ENCODE measurements at regions not wholly inside any gene's neighbourhood (a gene's known extent, or its start where the extent isn't known, plus 50 kb on each side); places are given as distances from the start of the nearest gene placed in this dataset.
"Not testable (repeated sequence)": the region's sequence is repeated elsewhere in the genome, so short reads cannot be mapped to it uniquely, and the experiment has no call there.

DNA sequence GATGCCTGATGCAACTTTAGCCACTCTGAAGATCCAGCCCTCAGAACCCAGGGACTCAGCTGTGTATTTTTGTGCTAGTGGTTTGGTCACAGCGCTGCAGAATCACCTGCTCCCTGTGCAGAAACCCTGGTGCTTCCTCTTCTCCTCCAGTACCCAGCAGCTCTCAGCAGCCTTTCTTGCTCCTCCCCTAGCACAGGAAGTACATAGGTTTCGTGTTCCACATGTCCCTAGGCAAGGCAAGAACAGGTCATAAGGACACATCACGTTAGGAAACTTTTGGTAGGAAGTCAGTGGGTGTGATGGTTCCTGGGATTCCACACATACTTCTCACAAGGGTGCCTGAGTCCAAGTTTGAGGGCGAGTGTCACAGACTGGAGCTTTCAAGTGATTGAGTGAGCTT, 167.9 kb upstream of the PRSS1 start:
- in situ Hi-C loops (cut with MboI; ENCODE audit: low sequenced_read_pairs) = no loop called here

GRCh38 chr7:142579946-142580345, 169.3 kb upstream of the PRSS1 start:
- in situ Hi-C loops (cut with MboI; ENCODE audit: low sequenced_read_pairs) = no loop called here

DNA sequence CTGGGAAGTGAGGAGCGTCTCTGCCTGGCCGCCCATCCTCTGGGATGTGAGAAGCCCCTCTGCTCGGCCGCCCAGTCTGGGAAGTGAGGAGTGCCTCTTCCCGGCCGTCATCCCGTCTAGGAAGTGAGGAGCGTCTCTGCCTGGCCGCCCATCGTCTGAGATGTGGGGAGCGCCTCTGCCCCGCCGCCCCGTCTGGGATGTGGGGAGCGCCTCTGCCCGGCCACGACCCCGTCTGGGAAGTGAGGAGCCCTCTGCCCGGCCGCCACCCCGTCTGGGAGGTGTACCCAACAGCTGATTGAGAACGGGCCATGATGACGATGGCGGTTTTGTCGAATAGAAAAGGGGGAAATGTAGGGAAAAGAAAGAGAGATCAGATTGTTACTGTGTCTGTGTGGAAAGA, 173.9 kb upstream of the PRSS1 start:
- in situ Hi-C loops (cut with MboI; ENCODE audit: low sequenced_read_pairs) = not testable (repeated sequence)

DNA sequence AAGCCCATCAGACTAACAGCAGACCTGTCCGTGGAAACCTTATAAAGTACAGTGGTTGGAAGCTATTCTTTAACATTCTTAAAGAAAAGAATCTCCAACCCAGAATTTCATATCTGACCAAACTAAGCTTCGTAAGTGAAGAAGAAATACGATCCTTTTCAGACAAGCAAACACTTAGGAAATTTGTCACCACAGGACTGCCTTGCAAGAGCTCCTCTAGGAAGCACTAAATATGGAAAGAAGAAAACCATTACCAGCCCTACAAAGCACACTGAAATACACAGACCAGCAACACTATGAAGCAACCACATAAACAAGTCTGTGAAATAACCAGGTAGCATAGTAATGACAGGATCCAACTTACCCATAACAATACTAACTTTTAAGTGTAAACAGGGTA, 177.7 kb upstream of the PRSS1 start:
- in situ Hi-C loops (cut with MboI; ENCODE audit: low sequenced_read_pairs) = no loop called here

DNA sequence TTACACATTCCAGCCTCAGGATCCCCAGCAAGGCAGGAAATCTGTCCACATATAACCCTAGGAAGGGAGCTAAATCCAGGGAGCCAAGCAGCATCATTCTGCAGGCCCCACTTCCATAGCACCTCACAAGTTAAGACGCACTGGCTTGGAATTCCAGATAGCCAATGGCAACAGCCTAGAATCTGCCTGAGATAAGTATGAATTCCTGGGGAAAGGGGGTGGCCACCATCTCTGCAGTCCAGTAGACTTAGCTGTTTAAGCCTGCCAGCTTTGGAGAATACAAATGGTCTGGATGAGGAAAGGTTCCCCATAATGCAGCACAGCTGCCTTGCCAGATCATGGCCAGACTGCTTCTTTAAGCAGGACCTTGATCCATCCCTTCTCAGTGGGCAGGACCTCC, 179.4 kb upstream of the PRSS1 start:
- in situ Hi-C loops (cut with MboI; ENCODE audit: low sequenced_read_pairs) = no loop called here

- in situ Hi-C loops (cut with MboI; ENCODE audit: low sequenced_read_pairs) = no loop called here
These were observed 180.7 kb upstream of the PRSS1 start for GRCh38 chr7:142568435-142569097.

DNA sequence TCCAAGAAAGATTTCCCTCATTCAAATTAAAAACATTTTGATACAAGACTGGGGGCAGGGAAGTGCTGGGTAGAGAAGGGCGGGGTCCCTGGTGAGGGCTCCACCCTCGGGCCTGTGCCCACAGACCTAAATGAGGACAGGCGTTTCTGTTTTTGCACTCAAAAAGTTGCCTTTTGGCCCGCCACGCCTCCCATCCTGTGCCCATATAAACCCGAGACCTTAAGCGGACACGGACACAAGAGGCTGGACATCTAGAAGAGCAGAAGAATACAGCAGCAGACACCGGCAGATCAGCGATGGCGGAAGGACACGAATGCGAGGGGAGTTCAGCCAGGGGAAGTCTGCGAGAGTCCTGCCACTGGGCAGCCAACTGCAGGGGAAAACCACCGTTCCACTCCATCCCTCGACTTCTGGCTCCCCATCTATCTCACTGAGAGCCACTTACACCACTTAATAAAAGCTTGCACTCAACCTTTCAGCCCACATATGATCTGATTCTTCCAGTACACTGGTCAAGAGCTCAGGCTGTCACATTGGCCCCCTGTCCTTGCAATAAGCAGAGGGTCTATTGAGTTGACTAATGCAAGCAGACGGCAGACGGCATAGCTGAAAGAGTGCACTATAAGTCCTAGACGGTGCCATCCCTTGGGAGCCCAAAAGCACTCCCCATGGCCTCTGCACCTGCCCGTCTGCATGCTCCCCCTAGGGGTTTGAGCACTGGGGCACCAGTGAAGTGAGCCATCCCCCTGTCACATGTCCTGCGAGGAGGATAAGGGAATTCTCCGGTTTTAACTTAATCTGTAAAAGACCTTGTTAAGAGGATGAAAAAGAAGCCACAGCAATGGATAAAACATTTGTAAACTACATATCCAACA, 181.8 kb upstream of the PRSS1 start:
- in situ Hi-C loops (cut with MboI; ENCODE audit: low sequenced_read_pairs) = no loop called here

GRCh38 chr7:142566271-142566670, 183.0 kb upstream of the PRSS1 start:
- in situ Hi-C loops (cut with MboI; ENCODE audit: low sequenced_read_pairs) = no loop called here

DNA sequence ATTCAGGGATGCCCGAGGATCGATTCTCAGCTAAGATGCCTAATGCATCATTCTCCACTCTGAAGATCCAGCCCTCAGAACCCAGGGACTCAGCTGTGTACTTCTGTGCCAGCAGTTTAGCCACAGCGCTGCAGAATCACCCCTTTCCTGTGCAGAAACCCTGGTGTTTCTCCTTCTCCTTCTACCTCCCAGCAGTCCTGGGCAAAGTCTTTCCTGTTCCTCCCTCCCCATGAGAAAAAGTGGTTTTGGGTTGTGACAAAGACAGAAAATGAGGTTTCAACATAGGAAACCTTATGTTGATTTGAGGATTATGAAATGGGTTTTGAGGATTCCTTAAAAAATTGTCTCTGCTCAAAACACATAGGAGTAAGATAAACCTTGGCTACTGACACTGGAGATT, 185.1 kb upstream of the PRSS1 start:
- in situ Hi-C loops (cut with MboI; ENCODE audit: low sequenced_read_pairs) = not testable (repeated sequence)

GRCh38 chr7:142563470-142563869, 185.8 kb upstream of the PRSS1 start:
- in situ Hi-C loops (cut with MboI; ENCODE audit: low sequenced_read_pairs) = no loop called here

- in situ Hi-C loops (cut with MboI; ENCODE audit: low sequenced_read_pairs) = no loop called here
These were observed 186.6 kb upstream of the PRSS1 start for GRCh38 chr7:142562688-142563087.

GRCh38 chr7:142561396-142561795, 187.9 kb upstream of the PRSS1 start:
- in situ Hi-C loops (cut with MboI; ENCODE audit: low sequenced_read_pairs) = not testable (repeated sequence)

- in situ Hi-C loops (cut with MboI; ENCODE audit: low sequenced_read_pairs) = not testable (repeated sequence)
These were observed 188.5 kb upstream of the PRSS1 start for GRCh38 chr7:142560770-142561169.

DNA sequence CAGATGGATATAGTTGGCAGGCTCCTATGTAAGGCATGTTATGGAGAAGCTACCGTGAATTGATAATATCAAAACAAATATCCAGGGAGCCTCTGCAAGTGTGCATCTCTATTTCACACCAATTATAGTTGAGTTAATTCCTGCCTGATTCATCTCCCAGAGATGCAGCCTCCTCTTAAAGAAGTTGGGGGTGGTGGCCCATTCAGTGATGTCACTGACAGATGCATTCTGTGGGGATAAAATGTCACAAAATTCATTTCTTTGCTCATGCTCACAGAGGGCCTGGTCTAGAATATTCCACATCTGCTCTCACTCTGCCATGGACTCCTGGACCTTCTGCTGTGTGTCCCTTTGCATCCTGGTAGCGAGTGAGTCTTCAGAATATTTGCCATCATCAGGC, 189.1 kb upstream of the PRSS1 start:
- in situ Hi-C loops (cut with MboI; ENCODE audit: low sequenced_read_pairs) = no loop called here

DNA sequence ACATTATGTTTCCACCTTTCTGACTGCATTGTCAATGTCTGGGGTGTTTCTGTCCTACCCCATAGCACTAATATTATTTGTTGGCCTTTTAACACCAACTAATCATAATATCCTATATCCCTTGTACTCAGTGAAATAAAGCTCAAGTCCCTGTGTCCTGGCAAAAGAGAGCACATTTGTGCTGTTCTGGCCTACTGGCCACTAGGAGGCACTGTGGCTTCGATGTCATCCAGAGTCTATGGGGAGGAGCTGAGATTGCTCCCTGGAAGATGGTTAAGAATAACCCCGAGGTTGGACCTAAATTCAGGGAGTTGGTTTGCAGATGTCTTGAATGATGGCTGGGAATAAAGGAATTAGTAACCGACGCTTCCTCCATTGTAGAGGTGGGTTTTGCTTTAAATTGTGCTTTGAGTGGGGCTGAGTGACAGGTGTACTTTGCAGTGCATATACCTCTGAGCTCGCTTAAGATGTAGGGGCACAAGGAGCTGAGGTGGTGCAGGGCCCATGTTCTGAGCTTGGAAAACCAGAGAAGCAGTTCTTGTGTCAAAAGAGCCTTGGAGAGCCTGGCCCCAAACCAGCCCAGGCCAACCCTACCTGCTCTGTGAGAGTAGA, 191.2 kb upstream of the PRSS1 start:
- in situ Hi-C loops (cut with MboI; ENCODE audit: low sequenced_read_pairs) = no loop called here

DNA sequence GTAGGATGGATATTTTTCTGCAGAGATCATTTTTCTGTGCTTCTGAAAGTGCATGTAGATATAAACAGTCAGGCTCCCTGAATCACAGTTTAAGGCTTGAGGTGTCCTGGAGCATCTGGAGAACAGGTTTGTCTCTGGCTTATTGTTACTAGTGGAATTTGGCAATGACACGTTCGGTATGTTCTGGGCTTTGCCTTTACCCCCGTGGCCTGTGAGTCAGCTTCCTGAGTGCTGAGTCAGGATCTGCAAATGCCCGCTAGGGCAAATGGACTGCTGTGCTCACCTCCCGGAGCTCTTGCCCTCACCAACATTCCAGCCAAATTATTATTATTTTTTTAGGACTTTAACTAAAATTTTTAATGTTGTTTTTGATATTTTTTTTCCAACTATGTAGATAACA, 192.5 kb upstream of the PRSS1 start:
- in situ Hi-C loops (cut with MboI; ENCODE audit: low sequenced_read_pairs) = no loop called here

GRCh38 chr7:142554560-142555532, 194.4 kb upstream of the PRSS1 start:
- in situ Hi-C loops (cut with MboI; ENCODE audit: low sequenced_read_pairs) = no loop called here

DNA sequence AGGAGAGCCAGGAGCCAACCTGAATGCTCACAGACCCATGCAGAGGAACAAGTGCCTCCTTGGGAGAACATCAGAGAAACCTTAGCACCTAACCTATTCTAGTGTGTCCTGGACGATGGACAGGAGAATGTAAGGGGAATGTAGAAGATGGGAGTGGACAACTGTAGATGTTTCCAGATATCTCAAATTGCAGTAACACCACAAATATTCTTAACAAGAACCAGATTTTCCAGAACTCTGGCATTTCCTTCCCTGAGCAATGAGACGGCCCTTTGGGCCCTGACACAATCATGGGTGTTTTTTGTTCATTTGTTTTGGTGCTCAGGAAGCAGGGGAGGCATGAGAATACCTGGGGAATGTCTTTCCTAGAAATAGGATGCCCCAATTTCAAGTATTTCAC, 196.1 kb upstream of the PRSS1 start:
- in situ Hi-C loops (cut with MboI; ENCODE audit: low sequenced_read_pairs) = no loop called here

GRCh38 chr7:142548978-142549377, 200.3 kb upstream of the PRSS1 start:
- in situ Hi-C loops (cut with MboI; ENCODE audit: low sequenced_read_pairs) = loop anchor here (10.0 to 25.0 kb wide), 2 partner anchors 46 to 238 kb away; no protein-coding TSS in a partner anchor

DNA sequence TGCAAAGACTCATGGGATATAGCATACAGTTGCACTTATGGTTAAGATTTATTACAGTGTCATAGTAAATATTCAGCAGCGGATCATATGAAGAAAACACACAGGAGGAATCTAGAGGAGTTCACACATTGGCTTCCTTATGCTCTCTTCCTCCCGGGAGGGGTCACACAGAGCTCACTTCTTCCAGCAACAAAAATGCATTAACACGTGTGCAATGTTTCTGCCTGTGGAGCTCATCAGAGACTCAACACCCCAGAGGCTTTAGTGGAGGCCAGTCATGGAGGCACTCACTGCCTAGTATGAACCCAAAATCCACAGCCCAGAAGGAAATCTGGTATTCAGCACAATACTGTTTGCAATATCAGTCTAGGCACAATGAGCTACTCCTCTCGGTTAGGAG, 202.8 kb upstream of the PRSS1 start:
- in situ Hi-C loops (cut with MboI; ENCODE audit: low sequenced_read_pairs) = loop anchor here (10.0 to 25.0 kb wide), 2 partner anchors 48 to 241 kb away; no protein-coding TSS in a partner anchor

DNA sequence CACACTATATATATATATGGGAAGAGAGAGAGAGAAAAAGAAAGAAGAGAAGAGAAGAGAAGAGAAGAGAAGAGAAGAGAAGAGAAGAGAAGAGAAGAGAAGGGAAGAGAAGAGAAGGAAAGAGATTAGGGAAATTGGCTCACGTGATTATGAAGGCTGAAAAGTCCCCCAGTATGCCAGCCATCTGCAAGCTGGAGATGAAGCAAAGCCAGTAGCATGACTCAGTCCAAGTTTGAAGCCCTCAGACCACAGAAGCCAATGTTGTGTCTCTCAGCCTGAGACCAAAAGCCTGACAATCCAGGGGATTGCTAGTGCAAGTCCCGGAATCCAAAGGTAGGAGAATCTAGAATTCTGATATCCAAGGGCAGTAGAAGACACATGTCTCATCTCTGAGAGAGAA, 206.3 kb upstream of the PRSS1 start:
- in situ Hi-C loops (cut with MboI; ENCODE audit: low sequenced_read_pairs) = loop anchor here (10.0 to 25.0 kb wide), 2 partner anchors 52 to 244 kb away; no protein-coding TSS in a partner anchor

All from HL-60/S4 treated with phorbol 12-myristate 13-acetate at 8.2 ng/mL for 4 days and 3 days (cell line).